Ascending aorta (tissue), 2 donors: ENCODE measurements at regions not wholly inside any gene's neighbourhood (a gene's known extent, or its start where the extent isn't known, plus 50 kb on each side); places are given as distances from the start of the nearest gene placed in this dataset.

Experiments used
- DNase-seq, 2 donors: peaks; one replicate each; pipeline ENCODE4 v3.0.0-alpha.2; 2019; ENCODE audit warnings: low spot score in 2 of 2
- H3K27ac ChIP-seq, 2 donors: fragments of 200-600 bp; sonication (generic); one replicate each; pipeline ENCODE4 v1.5.1; 2016 to 2017; ENCODE audit warnings: mild to moderate bottlenecking in 1 of 2
- H3K27me3 ChIP-seq: fragments of 200-600 bp; sonication (generic); one replicate; pipeline ENCODE4 v1.5.1; 2017
- H3K36me3 ChIP-seq, 2 donors: fragments of 200-600 bp; sonication (generic); one replicate each; pipeline ENCODE4 v1.5.1; 2016
- H3K4me1 ChIP-seq, 2 donors: fragments of 200-600 bp; sonication (generic); one replicate each; pipeline ENCODE4 v1.5.1; 2016 to 2017; ENCODE audit warnings: mild to moderate bottlenecking in 1 of 2
- H3K4me3 ChIP-seq, 2 donors: fragments of 200-600 bp; sonication (generic); one replicate each; pipeline ENCODE4 v1.5.1; 2016 to 2017; ENCODE audit warnings: mild to moderate bottlenecking in 1 of 2
- H3K9me3 ChIP-seq, 2 donors: fragments of 200-600 bp; sonication (generic); one replicate each; pipeline ENCODE4 v1.5.1; 2016
- intact Hi-C: fragments of 100-400 bp; cut with DNase I; formaldehyde crosslinking; loops from one replicate; pipeline ENCODE4 v1.15.1; 2023
- TF ChIP-seq, protein P1 (sequence below), 3 experiments: fragments of 200-600 bp in 2 of 3; fragments of 450-650 bp in 1 of 3; sonication (generic) in 2 of 3; IDR thresholded peaks; one replicate each; pipeline ENCODE4 v1.5.1; 2016 to 2019; ENCODE audit warnings: antibody characterized with exemption in 3 of 3, mild to moderate bottlenecking in 1 of 3, moderate library complexity in 1 of 3

DNA sequence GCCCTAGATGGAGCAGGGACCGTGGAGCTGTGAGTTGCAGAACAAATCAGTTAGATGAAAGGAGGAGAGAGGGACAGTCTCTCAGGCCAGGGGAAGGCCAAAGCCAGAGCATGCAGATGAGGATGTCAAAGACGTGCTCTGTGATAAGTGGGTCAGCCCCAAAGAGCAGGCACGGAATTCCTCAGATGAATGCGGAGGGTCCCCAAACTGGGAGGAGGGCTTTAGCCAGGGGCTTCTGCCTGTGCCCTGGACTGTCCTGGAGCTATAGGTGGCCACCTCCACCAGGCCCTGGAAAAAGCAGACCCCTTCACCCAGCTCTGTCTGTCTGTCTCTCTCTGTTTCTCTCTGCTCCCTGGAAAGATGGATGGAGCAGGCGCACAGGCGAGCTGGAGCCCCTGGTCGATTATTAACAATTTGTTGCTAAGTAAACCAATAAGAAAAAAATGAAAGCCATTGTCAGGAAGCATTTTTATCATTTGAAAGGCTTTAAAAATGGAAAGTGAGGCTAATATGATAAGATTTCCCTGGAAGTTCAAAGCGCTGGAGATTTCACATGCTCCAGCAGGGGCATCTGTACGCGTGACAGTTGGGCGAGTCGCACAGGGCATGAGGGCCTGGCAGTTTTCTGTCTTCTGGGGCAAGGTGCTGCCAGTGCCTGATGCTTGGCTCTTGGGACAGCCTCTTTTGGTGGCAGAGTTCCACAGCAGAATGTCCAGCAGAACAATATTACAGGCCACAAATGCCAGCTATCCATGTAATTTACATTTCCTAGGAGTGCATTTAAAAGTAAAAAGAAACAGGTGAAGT is 241.0 kb downstream of the GLI2 start:
- TF ChIP-seq, protein P1, sequence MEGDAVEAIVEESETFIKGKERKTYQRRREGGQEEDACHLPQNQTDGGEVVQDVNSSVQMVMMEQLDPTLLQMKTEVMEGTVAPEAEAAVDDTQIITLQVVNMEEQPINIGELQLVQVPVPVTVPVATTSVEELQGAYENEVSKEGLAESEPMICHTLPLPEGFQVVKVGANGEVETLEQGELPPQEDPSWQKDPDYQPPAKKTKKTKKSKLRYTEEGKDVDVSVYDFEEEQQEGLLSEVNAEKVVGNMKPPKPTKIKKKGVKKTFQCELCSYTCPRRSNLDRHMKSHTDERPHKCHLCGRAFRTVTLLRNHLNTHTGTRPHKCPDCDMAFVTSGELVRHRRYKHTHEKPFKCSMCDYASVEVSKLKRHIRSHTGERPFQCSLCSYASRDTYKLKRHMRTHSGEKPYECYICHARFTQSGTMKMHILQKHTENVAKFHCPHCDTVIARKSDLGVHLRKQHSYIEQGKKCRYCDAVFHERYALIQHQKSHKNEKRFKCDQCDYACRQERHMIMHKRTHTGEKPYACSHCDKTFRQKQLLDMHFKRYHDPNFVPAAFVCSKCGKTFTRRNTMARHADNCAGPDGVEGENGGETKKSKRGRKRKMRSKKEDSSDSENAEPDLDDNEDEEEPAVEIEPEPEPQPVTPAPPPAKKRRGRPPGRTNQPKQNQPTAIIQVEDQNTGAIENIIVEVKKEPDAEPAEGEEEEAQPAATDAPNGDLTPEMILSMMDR (IDR thresholded peaks at IDR 0.05), result no peak

DNA sequence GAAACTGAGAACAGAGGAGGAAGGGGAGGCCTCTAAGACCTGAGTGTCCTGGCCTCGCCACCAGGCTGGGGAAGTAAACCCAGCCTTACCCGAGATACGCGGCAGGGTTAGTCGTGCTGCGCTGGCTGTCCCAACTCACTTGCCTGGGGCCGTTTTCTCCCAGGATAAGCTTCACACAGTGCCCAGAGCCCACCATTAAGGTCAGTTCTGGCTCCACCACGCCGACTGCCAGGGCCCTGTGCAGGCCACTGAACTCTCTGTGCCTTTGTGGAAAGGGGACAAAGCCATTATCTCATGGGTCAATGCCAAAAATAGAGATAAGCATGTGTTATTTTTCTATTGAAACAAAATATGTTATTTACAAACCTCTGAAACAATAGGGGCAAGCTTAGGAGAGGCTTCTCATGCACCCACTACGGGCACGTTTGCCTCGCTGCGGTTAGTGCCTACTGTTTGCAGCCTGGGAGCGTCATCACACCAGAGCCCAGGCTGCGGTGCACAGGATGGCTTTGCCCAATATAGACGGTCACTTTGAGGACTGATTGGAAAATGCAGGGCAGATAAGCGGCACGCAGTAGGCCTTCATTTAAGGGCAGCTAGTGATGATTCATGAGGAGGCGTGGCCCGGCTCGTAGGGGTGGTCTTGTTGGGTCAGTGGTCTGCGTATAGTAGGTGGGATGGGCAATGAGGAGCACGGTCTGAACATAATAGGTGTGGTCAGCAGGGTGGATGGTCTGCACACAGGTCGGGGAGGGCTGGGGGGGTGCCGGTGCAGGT is 242.1 kb downstream of the GLI2 start:
- H3K27ac ChIP-seq, result no peak overlapping the region
- TF ChIP-seq, protein P1 (IDR thresholded peaks at IDR 0.05), result no peak
- H3K27me3 ChIP-seq, result no peaks in the 10 kb centered on the region
- DNase-seq, result no peak
- no peaks in the 10 kb centered on the region for H3K9me3 ChIP-seq
- intact Hi-C loops, result no loop called here
- H3K4me1 ChIP-seq, result no peaks in the 10 kb centered on the region
- peaks cover 11 to 52% of the 10 kb centered on the region in 2 donors for H3K36me3 ChIP-seq
- no peak overlapping the region for H3K4me3 ChIP-seq

More for the DNA sequence above, 241.0 kb downstream of the GLI2 start:
- Histone ChIP-seq H3K9me3 (no peaks in the 10 kb centered on the region), H3K4me3 (no peak overlapping the region), H3K4me1 (no peaks in the 10 kb centered on the region), H3K36me3 (peaks cover 12 to 56% of the 10 kb centered on the region in 2 donors), H3K27ac (no peak overlapping the region), H3K27me3 (no peaks in the 10 kb centered on the region)
- intact Hi-C loops, result no loop called here
- no peak for DNase-seq

DNA sequence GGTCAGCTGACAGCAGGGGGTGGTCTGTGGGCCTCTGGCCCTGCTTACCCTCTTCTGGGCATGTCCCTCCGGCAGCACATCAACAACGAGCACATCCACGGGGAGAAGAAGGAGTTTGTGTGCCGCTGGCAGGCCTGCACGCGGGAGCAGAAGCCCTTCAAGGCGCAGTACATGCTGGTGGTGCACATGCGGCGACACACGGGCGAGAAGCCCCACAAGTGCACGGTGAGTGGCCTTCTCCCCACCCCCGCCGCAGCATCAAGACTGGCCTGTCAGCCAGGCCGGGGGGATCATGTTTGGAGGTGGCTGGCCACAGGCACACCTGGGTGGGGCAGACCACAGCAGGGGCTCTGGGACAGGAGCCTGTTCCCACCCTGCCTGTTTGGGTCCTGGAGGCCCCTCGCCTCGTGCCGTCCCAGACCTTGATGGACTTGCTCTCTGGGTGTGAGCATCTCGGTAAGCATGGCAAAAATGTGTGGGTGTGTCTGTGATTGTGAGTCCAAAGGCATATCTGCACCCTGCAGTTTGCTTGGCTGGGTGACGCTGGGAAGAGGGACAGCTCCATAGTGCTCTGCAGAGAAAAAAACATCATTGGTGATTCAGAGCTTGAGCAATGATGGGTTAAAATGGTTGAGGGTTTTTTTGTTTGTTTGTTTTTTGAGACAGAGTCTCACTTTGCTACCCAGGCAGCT is 242.8 kb downstream of the GLI2 start:
- DNase-seq, result no peak
- TF ChIP-seq, protein P1 (IDR thresholded peaks at IDR 0.05), result no peak
- H3K4me3 ChIP-seq, result no peak overlapping the region
- peaks cover 11 to 56% of the 10 kb centered on the region in 2 donors for H3K36me3 ChIP-seq
- H3K27ac ChIP-seq, result no peak overlapping the region
- no peaks in the 10 kb centered on the region for H3K27me3 ChIP-seq
- no peaks in the 10 kb centered on the region for H3K9me3 ChIP-seq
- intact Hi-C loops, result no loop called here
- H3K4me1 ChIP-seq, result no peaks in the 10 kb centered on the region

DNA sequence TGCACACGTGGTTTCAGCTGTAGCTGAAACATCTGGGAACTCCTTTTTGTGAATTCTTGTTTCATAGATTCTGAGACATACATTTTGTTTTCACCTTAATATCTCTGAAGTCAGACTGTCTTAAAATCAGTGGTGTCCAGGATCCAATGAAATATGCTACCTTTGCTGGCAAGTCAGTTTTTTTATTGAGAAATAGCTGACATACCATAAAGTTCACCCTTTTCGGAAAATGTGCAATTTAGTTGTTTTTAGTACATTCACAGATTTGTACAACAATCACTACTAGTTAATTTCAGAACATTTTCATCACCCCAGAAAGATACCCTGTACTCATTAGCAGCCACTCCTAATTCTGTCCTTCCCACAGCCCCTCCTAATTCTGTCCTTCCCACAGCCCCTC is 243.7 kb downstream of the GLI2 start:
- H3K4me1 ChIP-seq, result no peaks in the 10 kb centered on the region
- H3K36me3 ChIP-seq, result peaks cover 11 to 56% of the 10 kb centered on the region in 2 donors
- intact Hi-C loops, result no loop called here

DNA sequence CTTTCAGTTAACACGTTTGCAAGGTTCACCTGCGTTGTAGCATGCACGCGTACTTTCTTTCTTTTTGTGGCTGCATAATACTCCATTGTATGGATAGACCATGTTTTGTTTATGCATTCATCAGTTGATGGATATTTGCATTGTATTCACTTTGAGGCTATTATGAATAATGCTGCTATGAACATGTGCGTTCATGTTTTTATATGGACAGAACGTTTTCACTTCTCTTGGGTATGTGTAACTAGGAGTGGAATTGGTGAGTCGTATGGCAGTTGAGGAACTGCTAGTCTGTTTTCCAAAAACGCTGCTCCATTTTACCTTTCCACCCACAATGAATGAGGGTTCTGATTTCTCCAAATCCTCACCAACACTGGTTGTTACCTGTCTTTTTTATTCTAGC is 244.3 kb downstream of the GLI2 start:
- H3K9me3 ChIP-seq, result no peaks in the 10 kb centered on the region
- intact Hi-C loops, result no loop called here
- no peaks in the 10 kb centered on the region for H3K4me1 ChIP-seq
- DNase-seq, result no peak
- TF ChIP-seq, protein P1 (IDR thresholded peaks at IDR 0.05), result no peak
- no peak overlapping the region for H3K27ac ChIP-seq
- H3K36me3 ChIP-seq, result peaks cover 13 to 56% of the 10 kb centered on the region in 2 donors
- no peak overlapping the region for H3K4me3 ChIP-seq
- H3K27me3 ChIP-seq, result no peaks in the 10 kb centered on the region

More for the DNA sequence above, 243.7 kb downstream of the GLI2 start:
- Histone ChIP-seq H3K27ac (no peak overlapping the region), H3K27me3 (no peaks in the 10 kb centered on the region), H3K9me3 (no peaks in the 10 kb centered on the region), H3K4me3 (no peak overlapping the region)
- no peak for DNase-seq
- TF ChIP-seq, protein P1 (IDR thresholded peaks at IDR 0.05), result no peak
